ENCODE measurements at regions not wholly inside any gene's neighbourhood (a gene's known extent, or its start where the extent isn't known, plus 50 kb on each side); places are given as distances from the start of the nearest gene placed in this dataset.

DNA sequence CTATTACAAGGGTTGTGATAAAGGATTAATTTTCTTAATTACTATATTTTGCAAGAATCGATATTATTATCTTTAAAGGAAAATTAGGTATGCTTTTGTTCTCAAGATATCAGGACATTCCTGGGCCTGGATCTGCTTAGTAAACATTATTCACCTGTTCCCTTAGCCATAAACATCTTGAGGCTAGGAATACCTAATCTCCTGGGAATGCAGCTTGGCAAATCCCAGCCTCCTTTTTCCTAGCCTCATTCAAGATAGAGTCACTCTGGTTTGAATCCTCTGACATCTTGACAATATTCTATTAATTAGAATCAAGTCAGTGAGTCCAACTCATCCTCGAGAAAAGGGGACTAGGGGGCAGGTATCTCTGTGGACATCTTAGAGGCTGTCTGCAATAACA lies 327.1 kb downstream of the STIM2 start:
- DNase-seq: no peak

DNA sequence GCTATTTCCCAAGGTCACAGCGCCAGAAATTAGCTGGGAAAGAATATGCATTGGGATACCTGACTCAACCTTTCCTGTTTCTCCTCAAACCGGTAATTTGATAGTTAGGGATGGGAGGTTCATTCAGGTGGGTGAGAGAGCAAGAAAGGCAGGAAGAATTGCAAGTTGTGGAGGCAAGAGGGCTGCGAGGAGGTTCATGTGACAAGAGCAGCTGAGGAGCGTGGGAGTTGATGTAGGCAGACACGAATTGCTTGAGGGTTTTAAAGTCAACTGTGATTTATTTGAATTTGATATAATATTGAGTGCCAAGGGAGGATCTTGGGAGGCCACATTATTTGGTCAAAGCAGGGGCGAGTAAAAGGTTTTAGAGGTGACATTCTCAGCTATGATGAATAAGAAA lies 329.0 kb downstream of the STIM2 start:
- DNase-seq: no peak

DNA sequence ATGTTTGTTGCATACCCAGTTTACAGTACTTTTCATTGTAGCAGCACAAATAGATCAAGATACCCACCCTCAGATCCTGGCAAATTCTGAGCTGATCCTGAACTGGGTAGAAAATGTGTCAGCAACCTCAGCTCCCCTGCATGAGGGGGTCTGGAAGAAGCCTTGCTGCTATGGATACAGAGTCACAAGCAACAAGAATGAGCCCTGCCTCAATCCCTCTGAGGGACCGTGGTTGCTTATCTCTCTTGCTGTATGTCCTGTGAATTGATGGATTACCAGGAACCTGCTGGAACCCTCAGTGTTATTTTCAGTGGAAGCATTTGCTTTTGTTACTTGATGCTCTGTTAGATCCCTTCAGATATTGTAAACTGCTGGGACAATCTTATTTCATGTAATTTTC lies 331.0 kb downstream of the STIM2 start:
- DNase-seq: no peak

DNA sequence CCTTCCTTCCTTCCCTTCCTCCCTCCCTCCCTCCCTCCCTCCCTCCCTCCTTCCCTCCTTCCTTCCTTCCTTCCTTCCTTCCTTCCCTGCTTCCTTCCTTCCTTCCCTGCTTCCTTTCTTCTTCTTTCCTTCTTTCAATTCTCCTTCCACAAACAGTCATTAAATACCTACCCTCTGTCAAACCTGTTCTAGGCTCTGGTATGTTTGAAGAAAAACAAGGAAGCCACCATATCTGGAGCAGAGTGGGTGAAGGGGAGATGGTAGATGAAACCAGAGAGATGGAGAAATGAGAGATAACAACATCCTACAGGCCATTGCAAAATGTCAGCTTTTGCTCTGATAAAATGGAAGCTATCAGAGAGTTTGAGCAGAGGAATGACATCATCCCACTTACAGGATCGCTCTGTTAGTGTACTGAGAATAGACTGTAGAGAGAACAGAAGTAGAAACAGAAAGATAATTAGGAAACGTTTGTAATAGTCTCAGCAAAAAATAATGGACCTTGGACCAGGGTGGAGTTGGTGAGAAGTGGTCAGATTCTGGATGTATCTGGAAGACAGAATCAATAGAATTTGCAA lies 334.0 kb downstream of the STIM2 start:
- no peak for DNase-seq

DNA sequence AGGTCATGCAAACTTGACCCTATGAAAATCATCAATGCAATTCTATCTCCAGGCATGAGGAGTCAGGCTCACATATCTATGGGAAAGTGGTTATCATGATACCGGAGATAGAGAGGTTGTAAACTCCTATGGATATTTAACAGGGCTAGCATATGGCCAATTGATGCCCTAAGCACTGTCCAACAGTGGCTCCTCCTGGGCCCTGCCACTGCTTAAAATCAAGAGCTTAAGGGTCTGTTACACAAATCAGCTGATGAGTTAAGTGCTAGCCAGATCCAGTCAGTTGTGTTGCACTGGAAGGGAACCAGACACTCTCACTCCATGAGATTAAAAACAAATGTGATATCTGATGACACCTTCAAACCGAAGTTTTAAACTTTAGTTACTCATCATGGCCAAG lies 337.6 kb downstream of the STIM2 start:
- DNase-seq: no peak

DNA sequence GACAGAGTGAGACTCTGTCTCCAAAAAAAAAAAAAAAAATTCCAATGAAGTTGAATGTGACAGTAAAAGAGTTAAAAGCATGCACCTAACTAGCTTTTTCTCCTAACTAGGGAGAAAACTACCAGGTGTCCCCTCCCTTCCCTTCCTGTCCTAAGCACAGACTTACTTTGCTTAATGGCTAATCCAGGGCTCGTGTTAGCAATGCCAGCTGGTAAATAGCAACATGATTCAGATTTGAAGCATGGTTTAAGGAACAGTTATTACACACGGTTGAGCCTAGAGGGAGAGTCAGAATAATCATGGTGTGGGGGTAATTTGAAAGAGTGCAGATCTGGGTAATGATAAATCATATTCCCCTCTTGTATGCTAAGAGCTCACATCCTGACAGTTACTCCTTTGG lies 338.3 kb downstream of the STIM2 start:
- DNase-seq: no peak

DNA sequence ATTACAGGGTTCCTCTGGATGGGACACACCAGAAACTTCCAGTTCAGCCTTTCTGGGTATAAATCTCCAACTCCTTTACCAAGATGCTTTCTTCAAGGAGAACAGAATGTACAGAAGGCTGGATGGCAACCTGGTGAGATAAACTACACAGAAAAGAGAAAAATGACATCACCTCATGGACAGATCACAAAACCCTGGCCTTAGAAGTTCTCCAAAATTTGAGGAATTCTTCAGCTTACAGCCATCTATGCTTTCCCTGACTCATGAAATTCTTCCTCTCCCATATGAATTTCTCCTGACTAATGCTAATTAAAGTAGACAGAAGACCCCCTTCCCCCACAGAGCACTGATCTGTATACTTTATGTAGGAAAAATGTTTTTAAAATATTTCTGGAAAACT lies 345.4 kb downstream of the STIM2 start:
- no peak for DNase-seq

DNA sequence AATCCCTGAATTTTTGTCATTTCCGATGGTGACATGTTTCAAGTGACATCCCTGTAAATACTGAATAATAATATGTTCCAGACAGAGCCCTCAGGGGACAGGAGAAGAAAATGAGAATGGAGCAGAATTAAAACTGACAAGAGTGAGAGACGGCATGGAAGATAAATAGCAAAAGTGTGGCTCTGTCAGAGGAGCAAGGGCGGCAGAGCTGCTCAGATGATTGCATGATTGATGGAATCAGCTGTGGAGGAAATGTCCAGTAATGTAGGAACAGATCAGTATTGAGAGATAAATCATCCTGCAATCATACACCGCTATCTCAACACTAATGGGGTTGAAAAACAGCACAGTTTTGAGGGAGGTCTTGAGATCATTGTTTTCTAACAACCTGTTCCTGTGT lies 350.3 kb downstream of the STIM2 start:
- DNase-seq: no peak

DNA sequence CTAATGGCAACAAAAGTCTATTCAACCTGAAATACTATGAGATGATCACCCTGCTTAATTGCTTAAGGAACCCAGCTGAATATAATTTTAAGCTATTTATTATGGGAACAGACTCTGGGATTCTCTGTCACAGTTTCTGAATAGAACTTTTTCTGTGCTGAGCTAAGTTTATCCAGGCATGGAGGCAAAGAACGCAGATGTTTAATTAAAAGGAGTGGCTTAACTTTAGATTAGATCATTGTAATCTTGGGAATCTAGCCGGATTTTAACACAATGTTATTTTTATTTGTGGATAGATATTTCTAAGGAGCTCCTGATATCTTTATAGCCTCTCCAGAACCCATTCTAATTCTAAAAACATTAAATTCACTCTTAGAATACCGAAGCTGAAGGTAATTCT lies 353.4 kb downstream of the STIM2 start:
- no peak for DNase-seq

DNA sequence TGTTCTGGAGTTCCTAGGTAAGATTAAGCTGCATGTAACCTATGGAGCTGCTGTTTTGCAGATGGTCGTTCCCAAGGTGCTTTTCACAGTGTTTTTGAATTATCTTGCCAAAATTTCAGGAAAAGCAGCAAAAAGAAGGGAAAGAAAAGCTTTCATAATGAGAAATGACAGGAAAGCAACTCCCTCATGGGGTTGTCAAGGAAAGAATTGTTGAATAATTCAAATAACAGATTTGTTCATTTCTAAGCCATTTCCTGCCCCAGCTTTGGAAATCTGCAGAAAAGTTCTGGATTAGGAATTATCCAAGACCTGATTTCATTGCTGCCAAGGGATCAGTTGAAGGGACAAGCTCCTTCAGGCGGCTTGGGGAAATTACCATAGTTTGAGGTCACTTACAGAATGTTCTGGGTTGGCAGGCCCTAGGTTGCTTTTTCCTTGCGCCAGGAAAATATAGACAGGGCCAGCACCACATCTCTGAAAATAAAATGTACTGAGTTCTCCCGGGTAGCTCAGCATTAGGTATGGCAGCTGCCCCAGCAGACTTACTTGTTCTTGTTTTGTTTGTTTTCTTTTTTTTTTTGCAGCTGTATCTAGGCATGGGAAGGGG lies 354.7 kb downstream of the STIM2 start:
- DNase-seq: no peak

DNA sequence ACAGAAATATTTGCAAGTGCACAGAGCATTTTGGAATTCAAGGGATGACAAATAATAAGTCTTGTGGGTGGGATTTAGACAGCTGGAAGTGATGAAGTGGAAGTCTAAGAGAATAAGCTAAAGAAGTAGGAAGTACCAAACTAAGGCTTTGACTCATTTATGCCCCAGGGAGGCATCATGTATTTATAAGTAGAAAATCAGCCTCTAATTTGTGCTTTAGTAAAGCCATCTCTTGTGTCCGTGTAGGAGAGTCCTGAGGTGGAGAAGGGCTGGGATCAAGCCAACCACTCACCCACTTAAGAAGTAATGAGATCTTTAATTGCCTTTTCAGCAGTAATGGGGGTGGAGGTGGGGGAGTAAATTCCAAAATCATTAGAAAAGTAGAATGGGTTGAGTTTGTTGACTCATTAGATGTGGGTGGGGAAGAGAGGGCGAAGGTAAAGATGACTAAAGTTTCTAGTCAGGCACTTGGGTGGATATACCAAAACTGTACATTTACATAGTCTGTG lies 356.7 kb downstream of the STIM2 start:
- DNase-seq: no peak

DNA sequence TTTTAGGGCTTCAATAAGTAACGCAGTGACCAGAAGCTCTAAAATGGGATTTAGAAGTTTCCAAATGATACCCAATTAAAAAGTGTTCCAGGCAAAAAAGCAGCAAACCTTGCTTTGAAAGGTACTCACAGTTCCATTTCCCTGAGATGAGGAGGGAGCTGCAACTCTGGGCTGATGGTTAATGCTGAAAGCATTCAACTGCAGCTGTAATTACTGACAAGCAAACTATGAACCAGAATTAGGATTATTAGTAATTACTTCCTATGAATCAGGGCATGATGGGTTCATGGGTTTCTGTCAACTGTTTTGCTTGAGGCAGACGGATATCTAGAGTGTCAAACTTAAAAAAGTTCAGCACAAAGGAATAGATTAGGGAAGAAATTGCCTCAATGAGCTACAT lies 357.4 kb downstream of the STIM2 start:
- no peak for DNase-seq

DNA sequence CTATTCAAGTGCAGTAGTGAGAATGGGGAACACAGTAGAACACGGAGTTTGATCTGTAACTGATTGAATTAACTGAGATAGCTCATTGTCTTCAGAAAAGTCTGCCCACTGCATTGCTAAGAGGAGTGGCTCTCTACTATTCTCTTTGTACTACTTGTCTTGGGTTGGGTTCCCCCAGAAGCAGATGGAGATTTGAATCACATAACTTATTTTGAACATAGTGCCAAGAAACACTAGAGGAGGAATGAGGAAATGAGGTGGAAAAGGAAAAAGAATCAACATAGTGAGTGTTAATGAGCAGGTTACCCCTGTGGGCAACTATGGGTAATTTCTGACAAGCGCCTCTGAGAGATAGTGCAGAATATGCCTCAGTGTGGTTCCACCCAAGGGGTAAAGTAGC lies 362.7 kb downstream of the STIM2 start:
- DNase-seq: no peak

DNA sequence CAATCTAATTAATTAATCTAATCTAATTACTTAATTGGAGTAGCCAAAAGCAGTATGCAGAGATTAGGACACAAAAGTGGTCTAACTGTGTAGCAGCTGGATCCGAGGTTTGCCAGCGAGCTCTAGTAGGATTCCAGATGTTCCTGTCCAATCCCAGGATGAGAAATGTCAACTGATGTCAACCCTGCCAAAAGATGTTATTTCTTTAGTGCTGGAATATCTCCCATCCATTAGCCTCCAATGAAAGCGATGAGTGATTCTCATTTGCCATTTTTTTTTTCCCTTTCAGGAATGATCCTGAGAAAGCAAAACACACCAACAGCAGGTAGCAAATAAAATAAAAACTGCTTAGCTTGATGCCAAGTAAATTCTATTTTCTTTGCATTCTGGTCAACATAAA lies 372.9 kb downstream of the STIM2 start:
- DNase-seq: no peak

DNA sequence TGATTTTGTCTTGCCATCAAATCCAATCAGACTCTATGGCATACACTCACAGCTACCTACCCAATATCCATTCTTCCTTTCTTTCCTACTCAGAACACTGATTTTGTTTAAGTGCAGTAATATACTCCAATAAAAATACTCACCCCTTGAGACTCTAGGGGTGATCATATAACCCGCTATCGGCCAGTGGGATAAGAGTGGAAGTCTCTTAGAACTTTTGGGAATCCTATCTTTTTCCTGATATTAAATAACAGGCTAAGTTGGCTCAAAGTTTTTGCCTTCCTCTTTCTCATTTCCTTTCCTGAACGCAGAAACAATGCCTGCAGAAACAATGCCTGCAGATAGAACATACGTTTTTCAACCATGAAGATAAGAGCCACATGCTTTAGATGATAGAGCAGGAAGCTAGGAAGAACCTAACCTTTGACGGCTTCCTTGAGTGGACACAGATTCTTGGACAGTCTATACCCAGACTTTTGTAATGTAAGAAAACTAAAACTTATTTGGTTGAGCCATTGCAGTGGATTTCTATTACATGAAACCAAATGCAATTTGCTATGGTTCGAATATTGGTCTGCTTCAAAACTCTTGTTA lies 373.8 kb downstream of the STIM2 start:
- no peak for DNase-seq

DNA sequence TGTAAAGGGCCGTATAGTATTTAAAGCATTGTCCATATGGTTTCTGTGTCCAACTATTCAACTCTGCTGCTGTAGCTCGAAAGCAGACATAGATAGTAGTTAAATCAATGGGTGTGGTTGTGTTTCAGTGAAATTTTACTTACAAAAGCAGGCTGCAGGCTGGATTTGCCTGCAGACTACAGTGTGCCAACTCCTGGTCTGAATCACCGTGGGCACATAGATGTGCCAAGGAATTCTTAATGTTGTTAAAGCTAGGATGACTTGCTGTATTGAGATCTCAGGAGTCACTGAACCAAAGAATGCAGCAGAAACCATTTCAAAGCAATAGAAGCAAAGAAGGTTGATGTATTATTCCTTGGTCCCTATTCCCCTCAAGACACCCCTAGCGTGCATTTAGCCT lies 379.0 kb downstream of the STIM2 start:
- no peak for DNase-seq

DNA sequence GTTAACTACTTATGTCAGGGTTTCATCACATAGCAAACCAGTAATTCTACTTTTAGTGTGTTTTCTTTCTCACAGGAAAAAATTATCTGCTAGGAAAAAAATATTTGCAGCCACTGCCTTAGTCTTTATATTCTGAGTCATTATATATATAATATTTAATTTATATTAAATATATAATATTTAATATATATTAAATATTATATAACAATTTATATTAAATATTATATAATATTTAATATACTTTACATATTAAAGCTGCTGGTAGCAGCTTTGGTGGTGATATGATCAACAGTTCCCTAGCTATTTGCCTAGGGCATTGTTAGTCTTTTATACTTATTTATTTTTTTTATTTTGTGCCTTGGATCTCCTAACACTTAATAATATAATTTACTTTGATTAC lies 381.6 kb downstream of the STIM2 start:
- no peak for DNase-seq

DNA sequence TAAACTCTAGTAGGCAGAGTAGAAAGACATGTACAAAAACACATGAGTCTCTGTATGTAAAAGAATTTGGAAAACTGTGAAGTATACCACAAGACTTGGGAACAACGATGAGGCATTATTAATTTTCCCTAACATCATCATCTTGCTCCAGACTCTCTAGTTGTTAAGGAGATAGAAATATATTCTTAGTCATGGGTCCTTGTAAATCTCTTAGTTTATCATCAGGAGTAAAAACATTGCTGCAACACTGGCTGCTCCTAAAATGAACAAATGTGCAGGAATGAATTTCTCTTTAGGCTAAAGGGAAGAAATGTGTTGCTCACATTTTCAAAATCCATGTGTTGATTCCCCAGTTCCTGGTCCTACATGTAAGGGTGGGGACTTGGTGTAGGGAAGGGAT lies 384.6 kb downstream of the STIM2 start:
- no peak for DNase-seq

DNA sequence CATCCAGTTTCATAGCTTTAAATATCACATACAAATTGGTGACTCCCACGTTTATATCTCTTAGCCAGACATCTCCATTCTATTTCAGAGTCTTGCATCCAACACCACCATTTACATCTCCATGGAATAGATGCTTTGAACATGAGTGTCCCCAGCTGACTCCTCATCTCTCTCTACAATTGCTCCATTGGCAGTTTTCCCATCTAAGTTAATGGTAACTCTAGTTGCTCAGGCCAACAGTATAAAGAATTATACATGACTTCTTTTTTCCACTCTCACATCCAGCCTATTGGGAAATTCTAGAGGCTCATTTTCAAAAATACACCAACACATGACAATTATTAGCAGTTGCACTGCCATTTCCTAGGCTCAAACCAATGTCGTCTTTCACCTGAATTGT lies 388.2 kb downstream of the STIM2 start:
- DNase-seq: no peak

DNA sequence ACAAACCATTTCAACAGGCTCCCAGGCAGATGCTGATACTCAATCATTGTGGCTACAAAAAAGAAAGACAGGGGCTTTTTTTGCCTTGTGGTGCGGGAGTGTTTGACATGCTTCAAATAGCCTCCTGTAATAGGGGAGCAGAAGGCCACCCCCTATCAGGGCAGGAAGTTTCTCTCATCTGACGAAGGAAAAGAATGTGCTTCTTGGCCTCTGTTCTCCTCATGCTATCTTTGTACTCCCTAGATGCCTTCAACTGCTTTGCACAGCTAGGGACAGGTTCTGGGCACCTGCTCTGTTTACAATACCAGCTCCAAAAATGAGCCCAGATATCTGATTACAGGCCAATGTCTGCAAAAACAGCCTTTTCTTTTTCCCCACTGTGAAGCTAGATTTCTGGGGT lies 391.1 kb downstream of the STIM2 start:
- DNase-seq: no peak

DNA sequence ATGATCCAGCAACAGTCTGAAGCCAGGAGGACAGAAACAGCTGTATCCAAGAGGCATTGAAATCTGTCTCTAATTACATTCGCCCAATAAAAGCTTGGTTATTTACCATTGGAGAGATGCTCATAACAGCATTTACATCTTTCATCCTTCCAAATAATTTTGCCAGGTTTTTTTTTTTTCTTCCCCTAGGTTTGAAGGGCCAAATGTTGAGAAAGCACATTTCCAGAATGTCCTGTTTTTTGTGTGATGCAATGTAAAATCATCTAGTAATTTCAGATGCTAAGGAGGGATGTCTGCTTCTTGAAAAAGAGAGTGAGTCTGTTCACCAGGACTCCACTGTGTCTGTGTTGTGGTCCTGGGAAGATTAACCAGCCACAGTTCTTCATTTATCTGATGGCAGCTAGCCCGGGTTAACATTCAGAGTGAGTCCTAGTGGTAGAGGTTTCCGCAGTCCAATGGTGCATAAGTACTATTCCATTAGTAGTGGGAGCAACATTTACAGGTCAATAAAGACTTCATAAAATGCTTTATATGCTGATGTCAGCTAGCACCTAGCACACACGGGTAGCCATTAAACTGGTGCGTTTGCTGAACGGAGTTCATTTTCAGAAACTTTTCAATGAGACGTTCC lies 406.8 kb downstream of the STIM2 start:
- no peak for DNase-seq

DNA sequence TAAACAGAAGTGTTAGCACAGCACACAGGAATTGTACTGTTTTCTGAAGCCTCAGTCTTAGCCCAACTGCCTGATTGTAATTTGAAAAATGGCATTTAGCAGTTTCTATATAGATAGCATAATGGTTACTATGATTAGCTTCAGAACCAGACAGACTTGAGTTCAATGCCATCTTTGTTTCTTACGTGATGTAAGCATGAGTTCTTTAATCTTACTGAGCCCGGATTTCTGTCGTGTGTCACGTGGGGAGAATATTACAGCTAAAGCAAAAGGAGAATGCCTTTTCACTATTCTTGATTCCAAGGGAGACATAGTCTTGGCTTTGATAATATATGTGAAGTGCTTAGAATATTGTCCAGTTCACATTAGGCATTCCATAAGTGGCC lies 407.3 kb downstream of the STIM2 start:
- DNase-seq: no peak

DNA sequence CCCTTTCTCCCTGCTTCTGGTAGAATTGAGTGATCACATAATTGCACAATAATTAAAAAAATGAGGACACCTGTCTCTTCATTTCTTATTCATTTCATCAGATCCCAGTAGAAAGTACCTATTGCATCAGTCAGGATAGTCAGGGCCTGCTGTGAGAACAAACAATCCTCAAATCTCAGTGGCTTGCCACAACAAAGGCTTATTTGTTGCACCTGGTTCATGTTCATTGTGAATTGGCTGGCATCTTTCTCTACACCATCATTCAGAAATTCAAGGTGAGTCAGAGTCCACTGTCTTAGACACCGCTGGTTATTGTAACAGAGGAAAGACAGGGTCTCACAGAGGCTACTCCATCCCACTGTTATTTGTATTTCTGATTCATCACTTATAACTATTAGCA lies 409.8 kb downstream of the STIM2 start:
- no peak for DNase-seq

DNA sequence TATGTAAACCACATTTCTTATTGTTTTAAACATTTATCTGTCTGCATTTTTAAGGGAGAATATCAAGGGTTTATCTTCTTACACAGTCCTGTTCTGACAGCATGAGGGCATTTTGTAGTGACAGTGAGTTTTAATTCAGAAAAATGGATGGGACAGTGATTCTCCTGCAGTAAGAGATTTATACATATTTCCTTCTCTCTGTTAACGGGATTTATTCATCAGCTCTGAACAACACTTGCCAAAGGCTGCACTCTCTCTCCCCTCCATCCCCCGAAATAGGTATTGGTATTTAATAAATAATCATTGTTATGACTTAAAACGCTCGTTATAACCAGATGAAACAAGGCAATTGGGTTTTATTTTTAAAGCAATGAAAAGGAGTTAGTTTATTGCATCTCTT lies 410.9 kb downstream of the STIM2 start:
- no peak for DNase-seq

DNA sequence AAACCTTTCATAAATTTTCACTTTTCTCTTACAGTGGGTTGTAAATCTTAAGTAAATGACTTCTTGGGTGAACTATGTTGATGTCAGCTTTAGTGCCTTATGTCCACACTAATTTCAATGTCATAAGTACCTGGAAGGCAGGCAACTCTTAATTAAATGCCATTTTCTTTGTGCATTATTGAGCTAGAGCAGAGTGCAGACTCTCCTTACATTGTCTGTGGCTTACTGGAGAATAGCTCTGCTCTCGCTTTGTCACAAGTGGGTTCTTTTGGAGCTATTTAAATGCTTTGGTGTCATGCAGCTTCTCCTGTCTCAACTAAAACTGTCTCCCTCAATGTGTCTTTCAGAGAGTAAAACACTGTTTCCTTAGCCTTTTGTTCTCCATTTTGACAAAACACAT lies 411.6 kb downstream of the STIM2 start:
- no peak for DNase-seq
